Neural progenitor cell (in vitro differentiated cells): ENCODE measurements at regions not wholly inside any gene's neighbourhood (a gene's known extent, or its start where the extent isn't known, plus 50 kb on each side); places are given as distances from the start of the nearest gene placed in this dataset.

Experiments
- EZH2 ChIP-seq: fragments of 200-600 bp; sonication (generic); IDR thresholded peaks from 2 replicates; pipeline ENCODE4 v1.6.1; 2017; ENCODE audit warnings: antibody characterized with exemption, mild to moderate bottlenecking, moderate library complexity
- TF ChIP-seq, protein P1 (sequence below): fragments of 200-600 bp; sonication (generic); IDR thresholded peaks from 2 replicates; pipeline ENCODE4 v1.5.1; 2017; ENCODE audit warnings: antibody characterized with exemption, mild to moderate bottlenecking

DNA sequence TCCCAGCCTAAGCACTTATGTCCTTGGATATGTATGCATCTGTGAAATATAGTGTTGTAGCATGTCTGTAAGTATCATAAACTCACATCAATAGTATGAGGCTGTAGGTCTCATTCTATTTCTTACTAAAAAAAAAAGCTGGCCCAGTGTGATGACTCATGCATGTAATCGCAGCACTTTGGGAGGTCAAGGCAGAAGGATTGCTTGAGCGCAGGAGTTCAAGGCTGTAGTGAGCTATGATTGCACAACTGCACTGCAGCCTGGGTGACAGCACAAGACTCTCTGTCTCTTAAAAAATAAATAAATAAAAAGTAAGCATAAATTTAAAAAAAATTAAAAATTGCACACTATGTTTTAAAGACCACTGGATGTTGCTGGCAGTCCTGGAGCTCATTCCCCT is 79.1 kb upstream of the SPATA13 start:
- TF ChIP-seq, protein P1, sequence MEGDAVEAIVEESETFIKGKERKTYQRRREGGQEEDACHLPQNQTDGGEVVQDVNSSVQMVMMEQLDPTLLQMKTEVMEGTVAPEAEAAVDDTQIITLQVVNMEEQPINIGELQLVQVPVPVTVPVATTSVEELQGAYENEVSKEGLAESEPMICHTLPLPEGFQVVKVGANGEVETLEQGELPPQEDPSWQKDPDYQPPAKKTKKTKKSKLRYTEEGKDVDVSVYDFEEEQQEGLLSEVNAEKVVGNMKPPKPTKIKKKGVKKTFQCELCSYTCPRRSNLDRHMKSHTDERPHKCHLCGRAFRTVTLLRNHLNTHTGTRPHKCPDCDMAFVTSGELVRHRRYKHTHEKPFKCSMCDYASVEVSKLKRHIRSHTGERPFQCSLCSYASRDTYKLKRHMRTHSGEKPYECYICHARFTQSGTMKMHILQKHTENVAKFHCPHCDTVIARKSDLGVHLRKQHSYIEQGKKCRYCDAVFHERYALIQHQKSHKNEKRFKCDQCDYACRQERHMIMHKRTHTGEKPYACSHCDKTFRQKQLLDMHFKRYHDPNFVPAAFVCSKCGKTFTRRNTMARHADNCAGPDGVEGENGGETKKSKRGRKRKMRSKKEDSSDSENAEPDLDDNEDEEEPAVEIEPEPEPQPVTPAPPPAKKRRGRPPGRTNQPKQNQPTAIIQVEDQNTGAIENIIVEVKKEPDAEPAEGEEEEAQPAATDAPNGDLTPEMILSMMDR: no peak
- TF ChIP-seq EZH2: no peak
